ENCODE measurements at regions not wholly inside any gene's neighbourhood (a gene's known extent, or its start where the extent isn't known, plus 50 kb on each side); places are given as distances from the start of the nearest gene placed in this dataset.

GRCh38 chr2:39932198-39932597 is 153.1 kb upstream of the THUMPD2 start (continued):
- TF ChIP-seq RERE (CRISPR knock-in tag; IDR thresholded peaks at IDR 0.05; ENCODE audit: borderline replicate concordance): no peak
- TF ChIP-seq ZNF121 (CRISPR knock-in tag; conservative IDR thresholded peaks at IDR 0.05): no peak
- TF ChIP-seq ZBTB26 (CRISPR knock-in tag; IDR thresholded peaks at IDR 0.05): no peak
